ENCODE measurements at regions not wholly inside any gene's neighbourhood (a gene's known extent, or its start where the extent isn't known, plus 50 kb on each side); places are given as distances from the start of the nearest gene placed in this dataset.

DNA sequence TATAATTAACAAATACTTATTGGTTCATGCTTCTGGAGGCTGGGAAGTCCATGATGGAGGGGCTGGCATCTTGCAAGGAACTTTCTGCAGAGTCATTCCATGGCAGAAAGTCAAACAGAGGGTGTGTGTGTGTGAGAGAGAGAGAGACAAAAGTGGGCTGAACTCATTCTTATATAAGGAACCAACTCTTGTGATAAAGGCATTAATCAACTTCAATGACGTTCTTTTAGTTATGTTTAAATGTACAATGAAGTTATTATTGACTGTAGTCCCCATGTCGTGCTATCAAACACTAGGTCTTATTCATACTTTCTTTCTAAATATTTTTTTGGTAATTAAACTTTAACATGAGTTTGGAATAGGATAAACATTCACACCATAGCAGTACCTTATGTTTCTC is 1408.8 kb downstream of the STIM2 start:
- no peak overlapping the region for H3K4me3 ChIP-seq
- no peak overlapping the region for H2AFZ ChIP-seq
- no peaks in the 10 kb centered on the region for H4K20me1 ChIP-seq (ENCODE audit: insufficient read depth)
- no peaks in the 10 kb centered on the region; the same call in 1 of the 2 replicates for H3K9me2 ChIP-seq (ENCODE audit: insufficient read depth)
- ChIA-PET POLR2A (ENCODE audit: unreplicated experiment) (no interaction called here), CTCF (no interaction called here)
- H3F3A ChIP-seq (ENCODE audit: insufficient read depth, low read depth) = no peaks in the 10 kb centered on the region
- no TSS peak for BruUV-seq (replicated peaks)
- H3K9me3 ChIP-seq (ENCODE audit: insufficient read depth, low read depth) = 0 out of 2 replicates have a peak, but pooled peaks cover 4% of the 10 kb centered on the region
- TF ChIP-seq, protein P1, sequence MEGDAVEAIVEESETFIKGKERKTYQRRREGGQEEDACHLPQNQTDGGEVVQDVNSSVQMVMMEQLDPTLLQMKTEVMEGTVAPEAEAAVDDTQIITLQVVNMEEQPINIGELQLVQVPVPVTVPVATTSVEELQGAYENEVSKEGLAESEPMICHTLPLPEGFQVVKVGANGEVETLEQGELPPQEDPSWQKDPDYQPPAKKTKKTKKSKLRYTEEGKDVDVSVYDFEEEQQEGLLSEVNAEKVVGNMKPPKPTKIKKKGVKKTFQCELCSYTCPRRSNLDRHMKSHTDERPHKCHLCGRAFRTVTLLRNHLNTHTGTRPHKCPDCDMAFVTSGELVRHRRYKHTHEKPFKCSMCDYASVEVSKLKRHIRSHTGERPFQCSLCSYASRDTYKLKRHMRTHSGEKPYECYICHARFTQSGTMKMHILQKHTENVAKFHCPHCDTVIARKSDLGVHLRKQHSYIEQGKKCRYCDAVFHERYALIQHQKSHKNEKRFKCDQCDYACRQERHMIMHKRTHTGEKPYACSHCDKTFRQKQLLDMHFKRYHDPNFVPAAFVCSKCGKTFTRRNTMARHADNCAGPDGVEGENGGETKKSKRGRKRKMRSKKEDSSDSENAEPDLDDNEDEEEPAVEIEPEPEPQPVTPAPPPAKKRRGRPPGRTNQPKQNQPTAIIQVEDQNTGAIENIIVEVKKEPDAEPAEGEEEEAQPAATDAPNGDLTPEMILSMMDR (conservative IDR thresholded peaks at IDR 0.05) = no peak
- no peak for TF ChIP-seq EZH2 (IDR thresholded peaks at IDR 0.05; ENCODE audit: low read depth)
- intact Hi-C loops (cut with micrococcal nuclease; ENCODE audit: unreplicated experiment) = no loop called here
- no peak overlapping the region for H3K27ac ChIP-seq
- no peaks in the 10 kb centered on the region for H3K27me3 ChIP-seq (ENCODE audit: insufficient read depth, low read depth)
- no peak overlapping the region for H3K4me2 ChIP-seq
- H3K4me1 ChIP-seq (replicated peaks; ENCODE audit: insufficient read depth) = no peaks in the 10 kb centered on the region
- no peak for DNase-seq
- H3K79me2 ChIP-seq (ENCODE audit: low read depth) = no peaks in the 10 kb centered on the region
- H3K36me3 ChIP-seq (ENCODE audit: low read depth) = no peaks in the 10 kb centered on the region

DNA sequence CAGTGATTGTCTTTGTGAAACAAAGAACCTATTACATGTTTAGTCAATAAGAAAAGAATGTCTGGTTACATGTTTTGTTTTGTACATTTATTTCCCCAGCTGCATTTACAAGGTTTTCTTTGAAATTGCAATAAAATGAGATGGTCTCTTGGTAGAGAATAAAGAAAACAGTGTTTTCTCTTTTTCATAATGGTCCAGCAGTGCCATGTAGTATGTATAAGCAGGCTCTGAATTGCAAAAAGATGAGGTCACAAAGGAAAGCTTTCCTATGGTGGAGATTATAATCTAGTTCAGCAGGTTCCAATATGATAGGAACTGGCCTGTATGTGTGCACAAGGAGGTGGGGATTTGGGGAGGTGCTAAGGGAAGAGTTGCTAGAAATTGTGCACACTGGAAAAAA is 1417.3 kb downstream of the STIM2 start:
- intact Hi-C loops (cut with micrococcal nuclease; ENCODE audit: unreplicated experiment) = no loop called here
- TF ChIP-seq EZH2 (IDR thresholded peaks at IDR 0.05; ENCODE audit: low read depth) = no peak
- TF ChIP-seq, protein P1 (conservative IDR thresholded peaks at IDR 0.05) = no peak
- H4K20me1 ChIP-seq (ENCODE audit: insufficient read depth) = no peaks in the 10 kb centered on the region
- H3K4me1 ChIP-seq (replicated peaks; ENCODE audit: insufficient read depth) = 0 out of 2 replicates have a peak, but pooled peaks cover 3% of the 10 kb centered on the region
- POLR2A ChIA-PET (ENCODE audit: unreplicated experiment) = no interaction called here
- H2AFZ ChIP-seq = no peak overlapping the region
- H3K9me2 ChIP-seq (ENCODE audit: insufficient read depth) = peaks cover 3% of the 10 kb centered on the region; the same call in 1 of the 2 replicates
- H3K27ac ChIP-seq = no peak overlapping the region
- CTCF ChIA-PET = interaction anchor here (0.7 kb wide), 1 partner anchor 31 kb away, joined by 4 read pairs; no protein-coding TSS in a partner anchor
- no peak overlapping the region for H3K4me3 ChIP-seq
- no TSS peak for BruUV-seq (replicated peaks)
- no peaks in the 10 kb centered on the region for H3K79me2 ChIP-seq (ENCODE audit: low read depth)
- H3K9me3 ChIP-seq (ENCODE audit: insufficient read depth, low read depth) = 0 out of 2 replicates have a peak, but pooled peaks cover under 1% of the 10 kb centered on the region
- H3K27me3 ChIP-seq (ENCODE audit: insufficient read depth, low read depth) = no peaks in the 10 kb centered on the region
- H3K36me3 ChIP-seq (ENCODE audit: low read depth) = no peaks in the 10 kb centered on the region
- no peak overlapping the region for H3K4me2 ChIP-seq
- H3F3A ChIP-seq (ENCODE audit: insufficient read depth, low read depth) = no peaks in the 10 kb centered on the region
- peak in 1 of 2 experiments; percentile 42 for DNase-seq

DNA sequence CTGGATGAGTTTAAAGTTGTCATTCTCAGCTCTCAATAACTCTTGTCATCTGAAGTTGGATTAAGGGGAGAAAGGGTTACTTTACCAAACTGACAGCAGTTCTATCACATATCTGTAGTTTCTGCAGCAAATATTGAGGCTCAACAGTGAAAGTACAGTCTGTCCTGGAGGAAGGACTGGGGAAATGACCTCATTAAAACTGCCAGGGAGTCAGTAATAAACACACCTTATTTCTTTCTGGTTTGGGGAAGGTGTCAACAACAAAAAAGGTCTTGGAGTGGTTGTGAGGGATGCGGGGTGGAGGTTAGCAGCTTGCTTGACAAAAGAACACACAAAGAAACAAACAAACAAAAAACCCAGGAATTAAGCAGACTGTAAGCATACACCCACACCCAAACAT is 1418.0 kb downstream of the STIM2 start:
- no TSS peak for BruUV-seq (replicated peaks)
- intact Hi-C loops (cut with micrococcal nuclease; ENCODE audit: unreplicated experiment) = no loop called here
- Histone ChIP-seq H3K4me2 (no peak overlapping the region), H3K27me3 (ENCODE audit: insufficient read depth, low read depth) (no peaks in the 10 kb centered on the region), H3K4me1 (replicated peaks; ENCODE audit: insufficient read depth) (0 out of 2 replicates have a peak, but pooled peaks cover 3% of the 10 kb centered on the region), H3K36me3 (ENCODE audit: low read depth) (no peaks in the 10 kb centered on the region), H3K9me3 (ENCODE audit: insufficient read depth, low read depth) (no peaks in the 10 kb centered on the region), H4K20me1 (ENCODE audit: insufficient read depth) (no peaks in the 10 kb centered on the region), H3K9me2 (ENCODE audit: insufficient read depth) (peaks cover 3% of the 10 kb centered on the region; the same call in 1 of the 2 replicates), H3F3A (ENCODE audit: insufficient read depth, low read depth) (no peaks in the 10 kb centered on the region), H2AFZ (no peak overlapping the region), H3K4me3 (no peak overlapping the region), H3K27ac (no peak overlapping the region), H3K79me2 (ENCODE audit: low read depth) (no peaks in the 10 kb centered on the region)
- no peak for DNase-seq
- CTCF ChIA-PET = no interaction called here
- no peak for TF ChIP-seq EZH2 (IDR thresholded peaks at IDR 0.05; ENCODE audit: low read depth)
- TF ChIP-seq, protein P1 (conservative IDR thresholded peaks at IDR 0.05) = no peak
- POLR2A ChIA-PET (ENCODE audit: unreplicated experiment) = no interaction called here
